IMR-90 (cell line): ENCODE measurements at regions not wholly inside any gene's neighbourhood (a gene's known extent, or its start where the extent isn't known, plus 50 kb on each side); places are given as distances from the start of the nearest gene placed in this dataset.

ENCODE experiments used
- BHLHE40 ChIP-seq: fragments of 150-350 bp; IDR thresholded peaks from 2 replicates; pipeline ENCODE4 v1.6.1; 2016; ENCODE audit warnings: mild to moderate bottlenecking, low read depth, low read length
- CEBPB ChIP-seq: IDR thresholded peaks from 2 replicates; pipeline ENCODE4 v1.6.1; 2012; ENCODE audit warnings: low read depth, low read length, improper control_type of control experiment
- CHD1 ChIP-seq: IDR thresholded peaks from 2 replicates; pipeline ENCODE4 v1.6.1; 2012; ENCODE audit warnings: low read depth, low read length, improper control_type of control experiment
- FOS ChIP-seq: fragments of 150-350 bp; IDR thresholded peaks from 2 replicates; pipeline ENCODE4 v1.6.1; 2016; ENCODE audit warnings: low read depth, low read length
- MAFK ChIP-seq: IDR thresholded peaks from 2 replicates; pipeline ENCODE4 v1.6.1; 2012; ENCODE audit warnings: low read depth, low read length, improper control_type of control experiment
- MAZ ChIP-seq: IDR thresholded peaks from 2 replicates; pipeline ENCODE4 v1.6.1; 2012; ENCODE audit warnings: low read depth, mild to moderate bottlenecking, low read length, improper control_type of control experiment, moderate library complexity, borderline replicate concordance
- MXI1 ChIP-seq: IDR thresholded peaks from 2 replicates; pipeline ENCODE4 v1.6.1; 2012; ENCODE audit warnings: low read depth, mild to moderate bottlenecking, low read length, moderate library complexity, borderline replicate concordance
- POLR2A ChIP-seq: IDR thresholded peaks from 2 replicates; pipeline ENCODE4 v1.6.1; 2012; ENCODE audit warnings: mild to moderate bottlenecking, low read depth, low read length
- RAD21 ChIP-seq: IDR thresholded peaks from 2 replicates; pipeline ENCODE4 v1.6.1; 2012; ENCODE audit warnings: low read length, improper control_type of control experiment
- RCOR1 ChIP-seq: IDR thresholded peaks from 2 replicates; pipeline ENCODE4 v1.6.1; 2012; ENCODE audit warnings: mild to moderate bottlenecking, low read length, improper control_type of control experiment; ENCODE audit not compliant: insufficient replicate concordance
- RFX5 ChIP-seq: IDR thresholded peaks from 2 replicates; pipeline ENCODE4 v1.8.0; 2012; ENCODE audit warnings: low read depth, mild to moderate bottlenecking, low read length, moderate library complexity
- SMC3 ChIP-seq: fragments of 150-350 bp; IDR thresholded peaks from 2 replicates; pipeline ENCODE4 v1.6.1; 2016; ENCODE audit warnings: low read depth, mild to moderate bottlenecking, antibody characterized with exemption, low read length, moderate library complexity
- TF ChIP-seq, protein P1 (sequence below): conservative IDR thresholded peaks from 2 replicates; pipeline ENCODE4 v1.5.1; 2012; ENCODE audit warnings: mild to moderate bottlenecking, low read depth, low read length, improper control_type of control experiment
- TF ChIP-seq, protein P2 (sequence below): fragments of 150-350 bp; IDR thresholded peaks from 2 replicates; pipeline ENCODE4 v1.6.1; 2017; ENCODE audit warnings: mild to moderate bottlenecking, antibody characterized with exemption, low read length, low read depth

DNA sequence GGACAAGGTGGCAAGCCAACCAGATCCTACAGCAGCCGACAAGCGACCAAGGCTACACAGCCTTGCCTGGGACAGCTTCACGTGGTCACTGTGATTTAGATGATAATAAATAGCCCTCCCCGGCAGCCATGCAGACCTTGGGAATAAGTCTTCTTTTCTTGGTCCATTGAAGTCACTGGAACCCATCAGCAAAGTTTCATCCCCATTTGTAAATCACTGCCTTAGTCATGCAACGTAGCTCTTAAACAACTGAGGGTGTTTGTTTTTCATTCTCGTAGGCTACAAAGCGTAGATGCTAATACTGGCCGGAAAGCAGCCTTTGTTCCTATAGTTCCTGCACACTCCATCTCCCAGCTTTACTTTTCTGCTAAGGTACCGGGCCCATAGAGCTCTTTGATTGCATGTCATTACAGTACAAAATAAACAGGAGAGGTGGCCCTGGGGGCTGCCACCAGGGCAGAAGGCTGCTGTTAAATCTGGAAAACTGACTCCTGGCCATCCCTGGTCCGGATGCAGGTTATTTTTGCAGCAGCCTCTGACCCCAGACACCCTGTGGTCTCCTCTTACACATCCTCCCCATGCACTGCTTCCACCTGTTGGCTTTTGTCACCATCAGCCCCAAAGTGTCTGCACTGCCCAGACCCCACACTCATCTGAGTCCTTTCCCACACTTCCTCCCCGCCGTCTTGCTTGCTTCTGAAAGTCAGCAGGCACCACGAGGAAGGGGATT lies 105.5 kb downstream of the TOMM20 start:
- TF ChIP-seq, protein P1, sequence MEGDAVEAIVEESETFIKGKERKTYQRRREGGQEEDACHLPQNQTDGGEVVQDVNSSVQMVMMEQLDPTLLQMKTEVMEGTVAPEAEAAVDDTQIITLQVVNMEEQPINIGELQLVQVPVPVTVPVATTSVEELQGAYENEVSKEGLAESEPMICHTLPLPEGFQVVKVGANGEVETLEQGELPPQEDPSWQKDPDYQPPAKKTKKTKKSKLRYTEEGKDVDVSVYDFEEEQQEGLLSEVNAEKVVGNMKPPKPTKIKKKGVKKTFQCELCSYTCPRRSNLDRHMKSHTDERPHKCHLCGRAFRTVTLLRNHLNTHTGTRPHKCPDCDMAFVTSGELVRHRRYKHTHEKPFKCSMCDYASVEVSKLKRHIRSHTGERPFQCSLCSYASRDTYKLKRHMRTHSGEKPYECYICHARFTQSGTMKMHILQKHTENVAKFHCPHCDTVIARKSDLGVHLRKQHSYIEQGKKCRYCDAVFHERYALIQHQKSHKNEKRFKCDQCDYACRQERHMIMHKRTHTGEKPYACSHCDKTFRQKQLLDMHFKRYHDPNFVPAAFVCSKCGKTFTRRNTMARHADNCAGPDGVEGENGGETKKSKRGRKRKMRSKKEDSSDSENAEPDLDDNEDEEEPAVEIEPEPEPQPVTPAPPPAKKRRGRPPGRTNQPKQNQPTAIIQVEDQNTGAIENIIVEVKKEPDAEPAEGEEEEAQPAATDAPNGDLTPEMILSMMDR: no peak
- TF ChIP-seq POLR2A (no peak), RFX5 (no peak), RCOR1 (no peak), MXI1 (no peak), MAFK (no peak), BHLHE40 (no peak), SMC3 (no peak), RAD21 (no peak), CEBPB (no peak), FOS (no peak), CHD1 (no peak), MAZ (no peak)
- TF ChIP-seq, protein P2, sequence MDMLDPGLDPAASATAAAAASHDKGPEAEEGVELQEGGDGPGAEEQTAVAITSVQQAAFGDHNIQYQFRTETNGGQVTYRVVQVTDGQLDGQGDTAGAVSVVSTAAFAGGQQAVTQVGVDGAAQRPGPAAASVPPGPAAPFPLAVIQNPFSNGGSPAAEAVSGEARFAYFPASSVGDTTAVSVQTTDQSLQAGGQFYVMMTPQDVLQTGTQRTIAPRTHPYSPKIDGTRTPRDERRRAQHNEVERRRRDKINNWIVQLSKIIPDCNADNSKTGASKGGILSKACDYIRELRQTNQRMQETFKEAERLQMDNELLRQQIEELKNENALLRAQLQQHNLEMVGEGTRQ: no peak
